ENCODE measurements at regions not wholly inside any gene's neighbourhood (a gene's known extent, or its start where the extent isn't known, plus 50 kb on each side); places are given as distances from the start of the nearest gene placed in this dataset.

GRCh38 chr3:161695811-161696210, 199.2 kb downstream of the OTOL1 start:
- Histone ChIP-seq H3K9ac (ENCODE audit: extremely low read depth, insufficient read length, low read length) (no peak overlapping the region), H3K14ac (ENCODE audit: insufficient read depth, low read length) (no peak overlapping the region), H3K79me2 (ENCODE audit: insufficient read depth, low read length) (no peaks in the 10 kb centered on the region), H3K4ac (ENCODE audit: low read depth, low read length) (no peak overlapping the region), H3K18ac (ENCODE audit: insufficient read length, low read depth, low read length) (no peak overlapping the region), H3K27me3 (ENCODE audit: insufficient read depth, low read length) (no peaks in the 10 kb centered on the region), H3K4me1 (ENCODE audit: insufficient read depth, low read length) (no peaks in the 10 kb centered on the region), H3T11ph (ENCODE audit: low read length) (no peak overlapping the region), H2BK20ac (ENCODE audit: low read depth, low read length, poor library complexity, severe bottlenecking) (no peak overlapping the region), H4K20me1 (ENCODE audit: control insufficient read depth, insufficient read depth, insufficient read length) (no peaks in the 10 kb centered on the region), H2AK5ac (ENCODE audit: insufficient read length, low read length) (no peak overlapping the region), H3K27ac (ENCODE audit: insufficient read length, low read depth, low read length) (no peak overlapping the region), H3K9me3 (ENCODE audit: control insufficient read depth, low read depth, low read length) (no peaks in the 10 kb centered on the region), H2BK15ac (ENCODE audit: low read depth, low read length) (no peak overlapping the region), H4K91ac (ENCODE audit: insufficient read length, low read depth, low read length) (no peak overlapping the region), H4K8ac (replicated peaks; ENCODE audit: insufficient read length, low read depth, low read length) (no peak overlapping the region), H3K56ac (ENCODE audit: insufficient read length, low read depth, low read length) (no peak overlapping the region), H2BK12ac (ENCODE audit: insufficient read length, low read depth, low read length) (no peak overlapping the region), H3K23ac (ENCODE audit: insufficient read length, low read depth, low read length) (no peak overlapping the region), H2AFZ (ENCODE audit: low read length) (no peak overlapping the region), H3K79me1 (ENCODE audit: insufficient read depth, low read depth, low read length, poor library complexity, severe bottlenecking) (no peaks in the 10 kb centered on the region), H2BK5ac (ENCODE audit: insufficient read length, low read length) (no peak overlapping the region), H3K4me2 (ENCODE audit: insufficient read depth, insufficient read length, low read length) (no peak overlapping the region), H3K23me2 (ENCODE audit: insufficient read length, low read depth, low read length, poor library complexity, severe bottlenecking) (no peaks in the 10 kb centered on the region), H4K5ac (ENCODE audit: insufficient read length, low read depth, low read length) (no peak overlapping the region), H2BK120ac (ENCODE audit: low read depth, low read length, poor library complexity, severe bottlenecking) (no peak overlapping the region)
- Mint-ChIP-seq H3K36me3 (ENCODE audit: insufficient read depth in 1 of 3, low read depth in 3 of 3) (no peaks in the 10 kb centered on the region), H3K9me3 (no peaks in the 10 kb centered on the region), H3K27me3 (ENCODE audit: low read depth) (no peaks in the 10 kb centered on the region), H3K4me3 (no peak overlapping the region), H3K4me1 (peaks cover 0 to under 1% of the 10 kb centered on the region in 2 experiments; a peak in 2 of 4 replicates), H3K27ac (no peak overlapping the region; a peak in 1 of 7 replicates)
- TF ChIP-seq CTCF (conservative IDR thresholded peaks at IDR 0.05): no peak
- DNase-seq: no peak
- WGBS (ENCODE audit: extremely low coverage, insufficient read length, low lambda C conversion rate): no CpG with 5 or more reads among the region's 1 CpG

Measured in H9 (cell line).